ENCODE measurements at regions not wholly inside any gene's neighbourhood (a gene's known extent, or its start where the extent isn't known, plus 50 kb on each side); places are given as distances from the start of the nearest gene placed in this dataset.

GRCh38 chr3:174419216-174419615, 439.9 kb upstream of the NAALADL2 start:
- TF ChIP-seq, protein P1, sequence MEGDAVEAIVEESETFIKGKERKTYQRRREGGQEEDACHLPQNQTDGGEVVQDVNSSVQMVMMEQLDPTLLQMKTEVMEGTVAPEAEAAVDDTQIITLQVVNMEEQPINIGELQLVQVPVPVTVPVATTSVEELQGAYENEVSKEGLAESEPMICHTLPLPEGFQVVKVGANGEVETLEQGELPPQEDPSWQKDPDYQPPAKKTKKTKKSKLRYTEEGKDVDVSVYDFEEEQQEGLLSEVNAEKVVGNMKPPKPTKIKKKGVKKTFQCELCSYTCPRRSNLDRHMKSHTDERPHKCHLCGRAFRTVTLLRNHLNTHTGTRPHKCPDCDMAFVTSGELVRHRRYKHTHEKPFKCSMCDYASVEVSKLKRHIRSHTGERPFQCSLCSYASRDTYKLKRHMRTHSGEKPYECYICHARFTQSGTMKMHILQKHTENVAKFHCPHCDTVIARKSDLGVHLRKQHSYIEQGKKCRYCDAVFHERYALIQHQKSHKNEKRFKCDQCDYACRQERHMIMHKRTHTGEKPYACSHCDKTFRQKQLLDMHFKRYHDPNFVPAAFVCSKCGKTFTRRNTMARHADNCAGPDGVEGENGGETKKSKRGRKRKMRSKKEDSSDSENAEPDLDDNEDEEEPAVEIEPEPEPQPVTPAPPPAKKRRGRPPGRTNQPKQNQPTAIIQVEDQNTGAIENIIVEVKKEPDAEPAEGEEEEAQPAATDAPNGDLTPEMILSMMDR (conservative IDR thresholded peaks at IDR 0.05; ENCODE audit: low read depth, low read length) = no peak
- TF ChIP-seq EZH2phosphoT487 (IDR thresholded peaks at IDR 0.05; ENCODE audit: borderline replicate concordance, low read length) = no peak
